ENCODE measurements at regions not wholly inside any gene's neighbourhood (a gene's known extent, or its start where the extent isn't known, plus 50 kb on each side); places are given as distances from the start of the nearest gene placed in this dataset.
"Not testable (repeated sequence)": the region's sequence is repeated elsewhere in the genome, so short reads cannot be mapped to it uniquely, and the experiment has no call there.

GRCh38 chr10:21110358-21110757 lies 213.2 kb upstream of the NEBL start:
- H3K27ac ChIP-seq = no peak overlapping the region
- DNase-seq (ENCODE audit: low spot score in 2 of 2) = no peak
- no peaks in the 10 kb centered on the region for H3K9me3 ChIP-seq
- H3K36me3 ChIP-seq = no peaks in the 10 kb centered on the region
- TF ChIP-seq POLR2A (IDR thresholded peaks at IDR 0.05) = no peak
- TF ChIP-seq POLR2AphosphoS5 (IDR thresholded peaks at IDR 0.05) = no peak
- no peak for TF ChIP-seq CTCF (IDR thresholded peaks at IDR 0.05)
- H3K27me3 ChIP-seq = no peaks in the 10 kb centered on the region
- intact Hi-C loops (cut with DNase I; ENCODE audit: low total_unique reads) = no loop called here
- no peaks in the 10 kb centered on the region for H3K4me1 ChIP-seq
- H3K4me3 ChIP-seq = no peak overlapping the region

GRCh38 chr10:21106931-21107330 lies 209.8 kb upstream of the NEBL start:
- intact Hi-C loops (cut with DNase I; ENCODE audit: low total_unique reads); H3K27ac ChIP-seq; DNase-seq (ENCODE audit: low spot score in 2 of 2); H3K36me3 ChIP-seq; H3K27me3 ChIP-seq; H3K4me1 ChIP-seq; H3K4me3 ChIP-seq; H3K9me3 ChIP-seq: not testable (repeated sequence)

GRCh38 chr10:21105331-21105730 lies 208.2 kb upstream of the NEBL start:
- H3K36me3 ChIP-seq; H3K4me3 ChIP-seq; H3K4me1 ChIP-seq; DNase-seq (ENCODE audit: low spot score in 2 of 2); intact Hi-C loops (cut with DNase I; ENCODE audit: low total_unique reads); H3K27me3 ChIP-seq; H3K9me3 ChIP-seq; H3K27ac ChIP-seq: not testable (repeated sequence)

GRCh38 chr10:21100871-21101514 lies 203.9 kb upstream of the NEBL start:
- intact Hi-C loops (cut with DNase I; ENCODE audit: low total_unique reads) = no loop called here
- DNase-seq (ENCODE audit: low spot score in 2 of 2) = no peak
- H3K9me3 ChIP-seq = no peaks in the 10 kb centered on the region

GRCh38 chr10:21100190-21100589 lies 203.1 kb upstream of the NEBL start:
- Histone ChIP-seq H3K9me3 (no peaks in the 10 kb centered on the region), H3K36me3 (no peaks in the 10 kb centered on the region), H3K27me3 (no peaks in the 10 kb centered on the region), H3K4me1 (no peaks in the 10 kb centered on the region), H3K4me3 (peak overlapping the region in 1 of 3 donors; percentile 27), H3K27ac (peak overlapping the region; percentile 59 to 81)
- DNase-seq (ENCODE audit: low spot score in 2 of 2) = no peak
- intact Hi-C loops (cut with DNase I; ENCODE audit: low total_unique reads) = no loop called here
- TF ChIP-seq POLR2A (IDR thresholded peaks at IDR 0.05) (no peak), POLR2AphosphoS5 (IDR thresholded peaks at IDR 0.05) (no peak), CTCF (IDR thresholded peaks at IDR 0.05) (no peak)

More at GRCh38 chr10:21100871-21101514, 203.9 kb upstream of the NEBL start:
- TF ChIP-seq POLR2A (IDR thresholded peaks at IDR 0.05) (no peak), POLR2AphosphoS5 (IDR thresholded peaks at IDR 0.05) (no peak), CTCF (IDR thresholded peaks at IDR 0.05) (no peak)
- no peaks in the 10 kb centered on the region for H3K4me1 ChIP-seq
- H3K36me3 ChIP-seq = no peaks in the 10 kb centered on the region
- no peak overlapping the region for H3K4me3 ChIP-seq
- H3K27ac ChIP-seq = peak overlapping the region; percentile 70 to 81
- no peaks in the 10 kb centered on the region for H3K27me3 ChIP-seq

GRCh38 chr10:21099291-21100062 lies 202.4 kb upstream of the NEBL start:
- no peaks in the 10 kb centered on the region for H3K36me3 ChIP-seq
- H3K27me3 ChIP-seq = no peaks in the 10 kb centered on the region
- no peak for DNase-seq (ENCODE audit: low spot score in 2 of 2)
- H3K27ac ChIP-seq = peak overlapping the region; percentile 59 to 81
- peak overlapping the region in 1 of 3 donors; percentile 27 for H3K4me3 ChIP-seq
- TF ChIP-seq POLR2AphosphoS5 (IDR thresholded peaks at IDR 0.05) = no peak
- no peak for TF ChIP-seq CTCF (IDR thresholded peaks at IDR 0.05)
- TF ChIP-seq POLR2A (IDR thresholded peaks at IDR 0.05) = no peak
- intact Hi-C loops (cut with DNase I; ENCODE audit: low total_unique reads) = no loop called here
- H3K4me1 ChIP-seq = no peaks in the 10 kb centered on the region
- H3K9me3 ChIP-seq = no peaks in the 10 kb centered on the region

All from breast epithelium (tissue), 4 donors.